ENCODE measurements at regions not wholly inside any gene's neighbourhood (a gene's known extent, or its start where the extent isn't known, plus 50 kb on each side); places are given as distances from the start of the nearest gene placed in this dataset.
A peak's percentile ranks its signal among the peaks of the same experiment; 100 is the strongest.
"Not testable (repeated sequence)": the region's sequence is repeated elsewhere in the genome, so short reads cannot be mapped to it uniquely, and the experiment has no call there.

DNA sequence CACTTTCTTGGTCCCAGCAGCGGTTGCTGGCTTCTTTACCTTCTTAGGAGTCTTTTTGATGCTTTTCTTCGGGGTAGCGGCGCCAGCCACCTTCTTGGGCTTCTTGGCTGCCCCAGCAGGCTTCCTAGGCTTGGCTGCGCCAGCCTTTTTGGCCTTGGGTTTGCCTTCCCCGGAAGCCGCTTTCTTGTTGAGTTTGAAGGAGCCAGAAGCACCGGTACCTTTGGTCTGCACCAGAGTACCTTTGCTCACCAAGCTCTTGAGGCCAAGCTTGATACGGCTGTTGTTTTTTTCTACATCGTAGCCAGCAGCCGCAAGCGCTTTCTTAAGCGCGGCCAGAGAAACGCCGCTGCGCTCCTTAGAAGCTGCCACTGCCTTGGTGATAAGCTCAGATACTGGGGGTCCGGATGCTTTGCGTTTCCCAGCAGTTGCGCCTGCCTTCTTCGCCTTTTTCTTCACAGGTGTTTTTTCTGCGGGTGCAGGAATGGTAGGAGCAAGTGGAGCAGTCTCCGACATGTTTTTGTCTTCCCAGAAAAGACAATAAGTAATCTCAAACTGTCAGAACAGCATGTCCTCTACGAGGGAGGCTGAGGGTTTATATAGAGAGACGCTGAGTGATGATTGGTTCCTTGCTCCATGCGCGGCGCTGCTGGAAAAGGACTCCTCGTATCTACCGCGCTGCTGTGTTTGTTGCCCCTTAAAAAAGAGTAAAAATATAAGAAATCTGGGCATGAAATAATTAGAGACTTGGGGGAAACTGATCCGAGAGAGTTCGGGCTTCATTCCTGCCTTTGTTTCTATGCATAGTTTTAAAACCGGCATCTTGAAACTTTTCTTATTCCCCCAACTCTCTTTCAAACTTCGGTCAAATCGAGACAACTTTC, 130.3 kb upstream of the BTN3A2 start:
- DNase-seq: peak; percentile 61

DNA sequence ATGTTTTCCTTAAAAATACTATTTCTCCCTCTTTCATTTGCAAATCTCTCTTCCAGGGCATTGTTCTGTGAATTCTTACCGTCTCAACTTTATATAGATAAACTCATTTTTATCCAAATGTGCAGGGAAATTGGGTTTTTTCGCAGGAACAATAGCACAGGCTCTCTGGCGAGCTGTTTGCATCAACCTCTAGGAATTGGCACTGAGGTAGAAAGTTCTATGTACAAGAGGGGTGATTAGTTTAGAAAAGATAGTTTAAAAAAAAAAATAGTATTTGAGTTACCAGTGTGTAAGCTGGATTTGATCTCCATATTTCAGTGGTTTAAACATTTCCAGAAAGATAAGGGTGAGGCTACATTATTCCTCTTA, 129.7 kb upstream of the BTN3A2 start:
- DNase-seq: no peak

DNA sequence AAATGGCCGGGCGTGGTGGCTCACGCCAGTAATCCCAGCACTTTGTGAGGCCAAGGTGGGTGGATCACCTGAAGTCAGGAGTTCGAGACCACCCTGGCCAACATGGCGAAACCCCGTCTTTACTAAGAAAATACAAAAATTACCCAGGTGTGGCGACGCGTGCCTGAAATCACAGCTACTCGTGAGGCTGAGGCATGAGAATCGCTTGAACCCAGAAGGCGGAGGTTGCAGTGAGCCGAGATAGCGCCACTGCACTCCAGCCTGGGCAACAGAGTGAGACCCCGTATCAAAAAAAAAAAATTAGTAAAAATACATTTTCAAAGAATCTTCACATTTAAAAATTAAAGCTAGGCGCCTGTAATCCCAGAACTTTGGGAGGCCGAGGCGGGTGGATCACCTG, 125.6 kb upstream of the BTN3A2 start:
- not testable (repeated sequence) for DNase-seq

DNA sequence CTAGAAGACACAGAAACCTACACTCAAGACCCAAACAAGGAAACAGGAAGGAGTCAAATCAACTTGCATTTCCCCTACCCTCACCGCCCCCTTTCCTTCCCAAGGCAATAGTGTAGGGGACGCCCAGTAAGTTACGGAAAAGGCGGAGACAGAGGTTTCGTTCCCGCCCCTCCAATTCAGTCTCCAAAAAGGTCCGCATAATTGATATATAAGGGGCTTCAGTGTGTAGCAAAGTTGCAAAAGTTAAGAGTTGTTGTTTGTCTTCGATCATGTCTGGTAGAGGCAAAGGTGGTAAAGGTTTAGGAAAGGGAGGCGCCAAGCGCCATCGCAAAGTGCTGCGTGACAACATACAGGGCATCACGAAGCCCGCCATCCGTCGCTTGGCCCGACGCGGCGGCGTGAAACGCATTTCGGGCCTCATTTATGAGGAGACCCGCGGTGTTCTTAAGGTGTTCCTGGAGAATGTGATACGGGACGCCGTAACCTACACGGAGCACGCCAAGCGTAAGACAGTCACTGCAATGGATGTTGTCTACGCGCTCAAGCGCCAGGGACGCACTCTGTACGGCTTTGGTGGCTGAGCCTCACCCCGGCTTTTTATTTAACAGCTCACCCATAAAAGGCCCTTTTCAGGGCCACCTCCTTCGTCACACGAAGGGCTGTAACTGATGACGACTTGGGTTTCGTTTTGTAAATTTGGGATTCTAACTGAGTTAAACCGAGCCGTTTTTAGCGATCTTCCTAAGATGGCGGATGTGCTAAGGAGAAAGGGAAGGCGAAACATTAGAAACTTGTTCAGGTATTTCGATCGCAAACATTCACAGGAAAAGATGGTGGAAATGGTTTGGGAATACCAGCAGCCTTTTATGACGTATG, 124.6 kb upstream of the BTN3A2 start:
- DNase-seq: peak; percentile 49

DNA sequence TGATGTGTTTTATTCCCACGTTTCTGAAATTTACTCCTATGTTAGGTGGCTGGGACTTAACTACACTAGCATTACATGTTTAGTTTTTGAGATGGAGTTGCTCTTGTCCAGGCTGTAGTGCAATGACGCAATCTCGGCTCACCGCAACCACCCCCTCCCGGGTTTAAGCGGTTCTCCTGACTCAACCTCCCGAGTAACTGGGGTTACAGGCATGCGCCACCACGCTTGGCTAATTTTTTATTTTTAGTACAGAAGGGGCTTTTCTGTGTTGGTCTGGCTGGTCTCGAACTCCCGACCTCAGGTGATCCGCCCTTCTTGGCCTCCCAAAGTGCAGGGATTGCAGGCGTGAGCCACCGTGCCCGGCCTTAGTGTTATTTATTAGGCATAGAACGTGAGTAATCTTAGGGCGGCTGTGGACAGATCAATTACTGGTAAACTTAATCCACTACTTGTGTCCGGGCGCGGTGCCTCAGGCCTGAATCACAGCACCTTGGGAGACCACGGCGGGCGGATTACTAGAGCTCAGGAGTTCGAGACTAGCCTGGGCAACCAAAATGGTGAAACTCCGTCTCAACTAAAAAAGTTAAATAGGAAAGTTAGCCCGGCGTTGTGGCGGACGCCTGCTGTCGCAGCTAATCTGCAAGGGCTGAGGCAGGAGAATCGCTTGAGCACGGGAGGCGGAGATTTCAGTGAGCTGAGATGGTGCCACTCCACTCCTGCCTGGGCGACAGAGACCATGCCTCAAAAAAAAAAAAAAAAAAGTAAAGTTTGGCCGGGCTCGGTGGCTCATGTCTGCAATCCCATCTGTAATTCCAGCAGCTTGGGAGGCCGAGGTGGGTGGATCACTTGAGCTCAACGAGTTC, 123.7 kb upstream of the BTN3A2 start:
- DNase-seq: peak; percentile 40

DNA sequence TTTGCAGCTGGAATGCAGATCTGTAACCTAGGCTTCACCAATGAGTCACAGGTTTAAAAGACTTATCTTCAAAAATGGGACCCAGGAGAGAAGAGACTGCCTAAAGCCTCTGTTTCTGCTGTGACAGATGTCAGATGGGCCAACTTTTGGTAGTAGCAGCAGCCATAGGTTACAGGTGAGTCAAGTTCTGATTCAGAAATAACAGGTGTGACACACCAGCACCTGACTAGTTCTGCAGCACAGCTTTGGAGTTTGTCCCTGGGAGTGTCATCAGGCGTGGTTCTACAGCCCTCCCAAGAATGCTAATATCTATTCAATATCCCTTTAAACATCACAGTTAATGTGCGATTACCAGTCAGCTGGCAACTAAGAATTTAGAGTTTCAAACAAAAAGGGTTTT, 121.9 kb upstream of the BTN3A2 start:
- DNase-seq: no peak

DNA sequence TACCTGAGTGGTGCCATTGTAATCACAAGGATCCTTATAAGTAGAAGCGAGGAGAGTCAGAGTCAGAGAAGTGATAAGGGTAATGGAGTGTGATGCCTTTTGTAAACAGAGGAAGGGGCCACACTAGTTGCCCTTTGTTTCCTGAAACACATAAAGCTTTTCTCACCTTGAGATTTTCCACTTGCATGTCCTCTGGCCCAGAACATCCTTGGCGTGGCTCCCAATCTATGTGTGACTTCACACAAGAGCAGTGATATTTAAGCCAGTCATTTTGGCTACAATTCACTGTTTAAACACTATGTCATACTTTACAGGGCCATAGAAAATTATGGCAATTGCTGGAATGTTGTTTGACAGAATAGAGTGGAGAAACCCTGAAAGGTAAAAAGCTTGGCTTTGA, 121.2 kb upstream of the BTN3A2 start:
- DNase-seq: no peak

DNA sequence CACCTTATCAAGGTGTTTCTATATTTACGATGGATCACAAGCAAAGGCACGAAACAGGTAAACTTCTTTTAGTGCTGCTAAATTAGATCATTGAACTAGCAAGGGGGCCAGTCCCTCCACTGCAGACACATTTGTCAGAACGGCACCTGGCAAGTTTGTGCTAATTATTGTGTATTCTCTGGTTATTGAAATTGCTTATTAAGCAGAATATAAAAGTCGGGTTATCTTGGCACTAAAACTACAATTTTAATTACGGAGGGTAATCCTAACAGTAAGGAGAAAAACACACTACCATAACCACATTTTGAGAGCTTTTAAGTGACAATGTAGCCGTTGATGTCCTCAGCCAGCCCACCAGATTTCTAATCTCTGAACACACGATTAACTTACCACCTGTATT, 118.9 kb upstream of the BTN3A2 start:
- no peak for DNase-seq

DNA sequence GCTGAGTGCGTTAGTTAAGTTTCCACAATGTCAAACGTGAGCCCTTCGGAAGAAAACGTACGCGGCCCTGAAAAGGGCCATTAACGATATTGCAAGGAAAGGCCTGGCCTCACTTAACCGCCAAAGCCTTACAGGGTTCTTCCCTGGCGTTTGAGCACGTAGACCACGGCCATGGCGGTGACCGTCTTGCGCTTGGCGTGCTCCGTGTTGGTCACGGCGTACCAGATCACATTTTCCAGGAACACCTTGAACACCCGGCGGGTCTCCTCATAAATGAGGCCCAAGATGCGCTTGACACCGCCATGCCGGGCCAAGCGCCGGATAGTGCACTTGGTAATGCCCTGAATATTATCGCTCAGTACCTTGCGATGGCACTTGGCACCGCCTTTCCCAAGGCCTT, 118.4 kb upstream of the BTN3A2 start:
- no peak for DNase-seq

DNA sequence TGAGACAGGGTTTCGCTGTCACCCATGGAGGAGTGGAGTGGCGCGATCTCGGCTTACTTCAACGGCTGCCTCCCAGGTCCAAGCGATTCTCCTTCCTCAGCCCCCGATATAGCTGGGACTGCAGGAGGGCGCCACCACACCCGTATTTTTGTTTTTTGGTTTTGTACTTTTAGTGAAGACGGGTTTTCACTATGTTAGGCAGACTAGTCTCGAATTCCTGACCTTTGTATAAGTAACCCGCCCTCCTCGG, 115.4 kb upstream of the BTN3A2 start:
- DNase-seq: peak; percentile 29

DNA sequence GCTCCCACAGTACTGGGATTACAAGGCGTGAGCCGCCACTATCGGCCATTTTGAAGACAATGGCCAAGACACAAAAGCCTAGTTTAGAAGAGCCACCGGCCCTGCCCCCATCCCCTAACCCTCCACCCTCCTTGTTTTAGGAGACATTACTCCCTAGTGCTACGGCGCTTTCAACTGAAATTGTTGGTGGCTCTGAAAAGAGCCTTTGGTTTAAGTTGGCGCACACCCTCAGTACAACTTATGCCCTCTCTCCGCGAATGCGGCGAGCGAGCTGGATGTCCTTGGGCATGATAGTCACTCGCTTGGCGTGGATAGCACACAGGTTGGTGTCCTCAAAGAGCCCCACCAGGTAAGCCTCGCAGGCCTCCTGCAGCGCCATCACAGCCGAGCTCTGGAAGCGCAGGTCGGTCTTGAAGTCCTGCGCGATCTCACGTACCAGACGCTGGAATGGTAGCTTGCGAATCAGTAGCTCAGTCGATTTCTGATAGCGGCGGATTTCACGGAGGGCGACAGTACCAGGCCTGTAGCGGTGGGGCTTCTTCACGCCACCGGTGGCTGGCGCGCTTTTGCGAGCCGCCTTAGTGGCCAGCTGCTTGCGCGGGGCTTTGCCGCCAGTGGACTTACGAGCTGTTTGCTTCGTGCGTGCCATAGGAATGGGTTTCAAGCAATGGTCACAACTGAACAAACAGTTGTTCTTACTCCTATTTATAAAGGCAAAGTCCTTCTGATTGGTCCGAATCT, 114.9 kb upstream of the BTN3A2 start:
- peak; percentile 62 for DNase-seq

DNA sequence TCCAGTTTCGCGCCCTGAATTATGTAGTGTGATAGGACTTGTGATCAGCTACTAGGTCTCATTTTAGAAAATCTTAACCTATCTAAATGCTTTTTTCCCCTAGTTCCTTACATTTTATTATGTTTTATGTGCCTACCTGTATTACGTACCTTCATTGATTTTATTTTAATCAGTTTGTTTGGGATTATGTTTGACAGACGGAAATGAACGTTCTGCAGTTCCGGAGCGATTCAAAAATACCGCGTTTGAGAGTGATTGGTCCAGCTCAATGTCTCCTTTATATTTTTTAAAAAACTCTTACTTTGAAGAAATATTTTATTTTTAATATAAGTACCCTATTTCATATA, 114.3 kb upstream of the BTN3A2 start:
- DNase-seq: peak; percentile 27

DNA sequence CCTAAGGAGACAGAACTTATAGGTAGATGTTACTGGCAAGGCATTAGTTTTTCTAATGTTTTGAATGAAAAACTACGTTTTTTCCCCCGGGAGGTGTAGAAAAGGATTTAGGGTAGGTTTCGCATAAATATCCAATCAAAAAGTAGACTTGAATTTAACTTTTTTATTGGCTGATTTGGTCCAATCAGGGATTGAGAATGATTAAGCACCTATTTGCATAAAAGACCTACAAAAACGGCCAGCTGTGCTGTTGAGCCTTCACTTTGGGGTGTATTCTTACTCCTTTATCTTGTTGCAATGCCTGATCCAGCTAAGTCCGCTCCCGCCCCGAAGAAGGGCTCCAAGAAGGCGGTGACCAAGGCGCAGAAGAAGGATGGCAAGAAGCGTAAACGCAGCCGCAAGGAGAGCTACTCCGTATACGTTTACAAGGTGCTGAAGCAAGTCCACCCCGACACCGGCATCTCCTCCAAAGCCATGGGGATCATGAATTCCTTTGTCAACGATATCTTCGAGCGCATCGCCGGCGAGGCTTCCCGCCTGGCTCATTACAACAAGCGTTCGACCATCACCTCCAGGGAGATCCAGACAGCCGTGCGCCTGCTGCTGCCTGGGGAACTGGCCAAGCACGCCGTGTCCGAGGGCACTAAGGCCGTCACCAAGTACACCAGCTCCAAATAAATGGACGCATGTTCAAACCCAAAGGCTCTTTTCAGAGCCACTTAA, 113.5 kb upstream of the BTN3A2 start:
- DNase-seq: peak; percentile 37

DNA sequence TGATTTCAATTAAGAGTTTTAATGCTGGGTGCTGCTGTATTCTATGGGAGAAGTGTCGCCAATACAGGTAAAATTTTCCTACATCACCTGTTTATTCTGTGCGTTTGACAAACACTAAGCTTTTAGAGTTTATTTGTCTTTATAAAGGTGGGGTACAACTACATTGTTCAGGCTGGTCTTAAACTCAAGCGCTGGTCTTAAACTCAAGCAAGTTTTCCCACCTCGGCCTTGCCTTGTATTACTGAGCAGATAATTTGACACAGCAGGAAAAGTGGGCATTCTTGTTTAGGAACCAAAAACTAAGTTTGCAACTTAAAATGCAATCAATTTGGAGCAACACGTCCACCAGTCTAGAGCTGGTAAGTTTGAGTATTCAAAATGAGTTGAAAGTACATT, 112.9 kb upstream of the BTN3A2 start:
- no peak for DNase-seq

DNA sequence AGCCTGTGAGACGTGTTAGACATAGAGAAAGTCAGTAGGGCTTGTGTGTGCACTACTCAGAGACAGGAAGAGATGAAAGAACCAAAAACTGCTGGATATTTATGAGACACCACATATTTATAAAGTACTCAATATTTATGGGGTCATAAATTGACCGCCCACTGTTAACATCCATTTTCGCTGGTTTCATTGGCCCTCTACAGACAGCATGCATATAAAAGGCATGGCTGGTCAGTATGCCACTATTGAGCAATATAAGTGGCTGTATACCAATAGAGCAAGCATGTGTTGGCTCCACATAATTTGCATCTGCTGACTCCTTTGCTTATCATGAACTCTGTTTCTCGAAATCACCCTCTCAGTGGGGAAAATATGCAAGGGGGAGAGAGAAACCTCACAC, 110.3 kb upstream of the BTN3A2 start:
- DNase-seq: no peak

DNA sequence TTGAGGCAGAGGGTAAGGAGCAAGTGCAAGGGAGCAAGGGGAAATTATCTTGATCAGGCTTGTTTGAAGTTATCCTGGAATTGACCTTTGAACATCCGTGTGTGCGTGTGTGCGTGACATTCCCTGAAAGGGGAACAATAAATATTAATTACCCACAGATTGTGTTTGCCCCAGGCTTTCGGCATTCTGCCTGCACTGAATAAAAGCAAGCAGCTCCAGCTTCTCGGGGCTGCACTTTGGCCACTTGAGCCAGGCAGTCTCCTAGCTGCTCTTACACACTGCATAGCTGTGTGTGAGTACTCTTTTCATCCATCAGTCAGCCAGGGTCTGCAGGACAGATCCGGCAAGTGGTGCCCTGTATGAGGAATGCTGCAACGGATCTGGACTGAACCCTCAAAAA, 107.7 kb upstream of the BTN3A2 start:
- no peak for DNase-seq

DNA sequence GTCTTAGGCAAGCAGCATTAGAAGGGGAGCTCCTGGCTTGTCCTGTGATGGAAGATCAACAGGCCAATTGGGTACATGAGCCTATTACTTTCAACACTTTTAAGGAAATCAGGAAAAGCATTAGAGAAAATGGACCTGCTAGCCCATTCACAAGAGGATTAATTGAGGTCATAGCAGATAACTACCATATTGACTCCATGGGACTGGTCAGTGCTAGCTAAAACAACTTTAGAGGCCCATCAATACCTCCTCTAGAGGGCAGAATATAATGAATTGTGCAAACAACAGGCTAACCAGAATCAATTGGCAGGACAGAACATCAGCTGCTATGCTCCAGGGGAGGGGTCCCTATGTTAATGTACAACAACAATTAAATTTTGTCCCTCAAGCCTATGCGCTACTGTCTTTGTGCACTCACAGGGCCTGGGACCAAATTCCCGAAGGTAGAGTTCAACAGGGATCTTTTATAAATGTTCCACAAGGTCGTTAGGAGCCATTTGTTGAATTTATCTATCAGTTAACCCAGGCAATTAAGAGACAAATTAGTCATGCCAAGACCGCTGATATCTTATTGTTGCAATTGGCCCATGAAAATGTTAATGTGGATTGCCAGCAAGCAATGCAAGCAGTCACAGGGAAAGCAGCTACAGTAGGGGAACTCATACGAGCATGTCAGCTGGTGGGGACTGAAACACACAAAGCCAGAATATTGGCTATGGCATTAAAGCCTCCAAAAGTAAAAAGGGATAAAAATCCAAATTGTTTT, 106.6 kb upstream of the BTN3A2 start:
- no peak for DNase-seq

DNA sequence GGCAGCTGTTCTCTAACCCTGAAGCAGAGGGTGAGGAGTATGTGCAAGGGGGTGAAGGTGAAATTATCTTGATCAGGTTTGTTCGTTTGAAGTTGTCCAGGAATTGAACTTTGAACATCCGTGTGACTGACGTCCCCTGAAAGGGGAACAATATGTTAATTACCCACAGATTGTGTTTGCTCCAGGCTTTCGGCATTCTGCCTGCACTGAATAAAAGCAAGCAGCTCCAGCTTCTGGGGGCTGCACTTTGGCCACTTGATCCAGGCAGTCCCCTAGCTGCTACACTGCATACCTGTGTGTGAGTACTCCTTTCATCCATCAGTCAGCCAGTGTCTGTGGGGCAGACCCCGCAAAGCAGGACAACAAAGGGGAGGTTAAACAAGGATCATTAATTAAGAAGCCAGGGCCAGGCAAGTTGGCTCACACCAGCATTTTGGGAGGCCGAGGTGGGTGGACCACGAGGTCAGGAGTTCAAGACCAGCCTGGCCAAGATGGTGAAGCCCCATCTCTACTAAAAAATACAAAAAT, 104.8 kb upstream of the BTN3A2 start:
- DNase-seq: no peak

DNA sequence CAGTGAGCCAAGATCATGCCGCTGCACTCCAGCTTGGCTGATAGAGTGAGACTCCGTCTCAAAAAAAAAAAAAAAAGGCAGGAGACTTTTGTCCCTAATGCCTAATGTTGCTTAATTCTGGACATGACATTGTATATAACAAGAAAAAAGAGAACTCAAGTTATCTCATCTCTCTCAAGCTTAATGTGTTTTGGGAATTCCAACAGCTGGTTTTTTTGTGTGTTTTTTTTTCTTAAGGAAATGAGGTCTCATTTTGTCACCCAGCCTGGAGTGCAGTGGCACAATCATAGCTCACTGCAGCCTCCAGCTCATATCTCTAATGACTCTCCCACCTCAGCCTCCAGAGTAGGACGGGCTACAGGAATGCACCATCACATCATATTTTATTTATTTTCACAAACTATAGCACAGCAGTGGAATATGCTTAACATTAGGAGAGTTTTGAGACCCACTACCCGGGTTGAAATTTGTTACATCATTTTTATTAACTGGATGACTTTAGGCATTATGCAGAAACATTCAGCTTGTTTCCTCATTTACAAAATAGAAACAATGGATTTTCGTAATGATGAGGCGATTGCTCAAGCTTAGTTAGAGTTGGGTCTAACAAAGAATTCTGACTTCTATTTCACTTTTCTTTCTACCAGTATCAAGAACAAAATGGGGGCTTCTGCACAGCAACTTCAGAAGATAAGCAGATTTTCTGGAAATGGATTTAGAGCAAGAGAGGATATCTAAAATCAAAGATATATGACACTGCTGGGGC, 104.1 kb upstream of the BTN3A2 start:
- no peak for DNase-seq

DNA sequence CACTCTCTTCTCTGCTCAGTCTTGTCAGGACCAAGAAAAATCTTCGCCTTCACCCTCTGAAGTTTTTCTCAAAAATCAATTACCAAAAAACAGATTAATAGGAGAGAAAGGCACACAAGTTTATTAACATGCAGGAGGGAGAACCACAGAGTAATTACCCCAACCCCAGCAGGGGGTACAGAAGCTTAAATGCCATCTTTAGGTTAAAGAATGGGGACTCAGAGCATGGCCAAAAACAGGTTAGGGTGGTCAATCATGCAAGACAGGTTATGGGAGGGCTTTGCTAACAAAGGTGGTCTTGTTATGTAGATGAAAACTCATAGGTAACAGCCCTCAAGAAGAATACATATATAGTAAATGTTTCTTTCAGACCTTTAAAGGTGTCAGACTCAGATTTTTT, 100.5 kb upstream of the BTN3A2 start:
- DNase-seq: no peak

Measured in stimulated activated CD4-positive, alpha-beta T cell treated with anti-CD3 and anti-CD28 coated beads, Interleukin-4, amount 100 ng/mL, for 1 hour (primary cell).